H1 (cell line): ENCODE measurements at regions not wholly inside any gene's neighbourhood (a gene's known extent, or its start where the extent isn't known, plus 50 kb on each side); places are given as distances from the start of the nearest gene placed in this dataset.

Experiments used
- CTCF ChIA-PET: fragments of 300-600 bp; sonication (Branson Sonifier 250); formaldehyde crosslinking; loops from one replicate; lab custom pipeline; 2021; ENCODE audit not compliant: partially characterized antibody; lab: Charles Lee
- POLR2A ChIA-PET: fragments of 300-600 bp; sonication (Branson Sonifier 250); formaldehyde crosslinking; loops from one replicate; lab custom pipeline; 2021; ENCODE audit warnings: inconsistent platforms; ENCODE audit not compliant: partially characterized antibody; lab: Charles Lee
- DNase-seq, 2 experiments: peaks; one replicate each; pipeline versions ENCODE4 v3.0.0 to v3.0.0-alpha.2; 2010 to 2022; ENCODE audit warnings: low spot score in 2 of 2, low read depth in 1 of 2, mixed read lengths in 1 of 2
- FAIRE-seq: peaks from 2 replicates; lab custom pipeline; 2011; peaks lifted over from hg19 to GRCh38; lab: Jason Lieb, UNC
- H2AFZ ChIP-seq: 2 replicates; pipeline ENCODE4 v1.8.1; 2012; ENCODE audit warnings: low read length, inconsistent platforms
- H2AK5ac ChIP-seq: 2 replicates; pipeline ENCODE4 v1.6.1; 2013; ENCODE audit warnings: low read depth, low read length
- H2BK120ac ChIP-seq: replicated peaks from 2 replicates; pipeline ENCODE3; 2013; ENCODE audit warnings: low read depth, low read length, inconsistent platforms
- H2BK12ac ChIP-seq: 2 replicates; pipeline ENCODE4 v1.6.1; 2013; ENCODE audit warnings: low read depth, low read length
- H2BK15ac ChIP-seq: 2 replicates; pipeline ENCODE4 v1.6.1; 2013; ENCODE audit warnings: low read length
- H2BK20ac ChIP-seq: 2 replicates; pipeline ENCODE4 v1.6.1; 2013; ENCODE audit warnings: low read length
- H2BK5ac ChIP-seq: 2 replicates; pipeline ENCODE4 v1.6.1; 2013; ENCODE audit warnings: low read depth, low read length
- H3K14ac ChIP-seq: 2 replicates; pipeline ENCODE4 v1.6.1; 2013; ENCODE audit warnings: inconsistent platforms; ENCODE audit not compliant: insufficient read length
- H3K18ac ChIP-seq: 2 replicates; pipeline ENCODE4 v1.6.1; 2013; ENCODE audit warnings: low read length; ENCODE audit errors: extremely low read depth
- H3K23ac ChIP-seq: 2 replicates; pipeline ENCODE4 v1.6.1; 2013; ENCODE audit warnings: inconsistent platforms; ENCODE audit not compliant: insufficient read length
- H3K23me2 ChIP-seq: 2 replicates; pipeline ENCODE4 v1.6.1; 2013; ENCODE audit warnings: low read depth, low read length
- H3K27ac ChIP-seq: 2 replicates; pipeline ENCODE4 v1.6.1; 2011; ENCODE audit warnings: low read depth, low read length, inconsistent platforms
- H3K27me3 ChIP-seq, 4 experiments: replicated peaks in 1 of 4; 1 replicate in 1 of 4; 2 replicates in 3 of 4; pipeline versions ENCODE4 v1.6.1 to v1.8.1; 2011 to 2013; ENCODE audit warnings: low read length in 3 of 4, mild to moderate bottlenecking in 3 of 4, inconsistent platforms in 2 of 4, mixed read lengths in 2 of 4, moderate library complexity in 1 of 4; ENCODE audit not compliant: control insufficient read depth in 3 of 4, insufficient read depth in 3 of 4; ENCODE audit errors: extremely low read depth in 1 of 4
- H3K36me3 ChIP-seq, 4 experiments: 2 replicates each; pipeline versions ENCODE4 v1.6.1 to v1.8.1; 2011 to 2013; ENCODE audit warnings: mild to moderate bottlenecking in 4 of 4, low read length in 3 of 4, moderate library complexity in 2 of 4, control low read depth in 1 of 4, inconsistent platforms in 1 of 4; ENCODE audit not compliant: insufficient read depth in 4 of 4, control insufficient read depth in 2 of 4
- H3K4ac ChIP-seq: replicated peaks from 2 replicates; pipeline ENCODE3; 2013; ENCODE audit warnings: low read length, low read depth, mixed read lengths, inconsistent platforms; ENCODE audit not compliant: insufficient read length
- H3K4me1 ChIP-seq, 4 experiments: replicated peaks in 1 of 4; 1 replicate in 1 of 4; 2 replicates in 3 of 4; pipeline versions ENCODE4 v1.6.1 to v1.8.1; 2011 to 2013; ENCODE audit warnings: low read length in 3 of 4, inconsistent platforms in 2 of 4, mixed read lengths in 1 of 4; ENCODE audit not compliant: insufficient read depth in 4 of 4, control insufficient read depth in 3 of 4
- H3K4me2 ChIP-seq, 2 experiments: 2 replicates each; pipeline versions ENCODE4 v1.6.1 to v1.8.1; 2011 to 2013; ENCODE audit warnings: low read depth in 2 of 2, low read length in 2 of 2, control low read depth in 1 of 2, inconsistent platforms in 1 of 2, mild to moderate bottlenecking in 1 of 2; ENCODE audit not compliant: insufficient read depth in 1 of 2
- H3K4me3 ChIP-seq, 4 experiments: fragments of 200-600, 300-600 bp in 1 of 4; sonication (generic), shearing (Covaris generic), sonication (Bioruptor Twin) in 1 of 4; 2 replicates each; pipeline versions ENCODE4 v1.5.1 to v1.8.1; 2011 to 2016; ENCODE audit warnings: low read length in 4 of 4, low read depth in 3 of 4, control low read depth in 2 of 4, inconsistent platforms in 2 of 4, mild to moderate bottlenecking in 2 of 4, mixed read lengths in 1 of 4, moderate library complexity in 1 of 4; ENCODE audit not compliant: insufficient read depth in 2 of 4; ENCODE audit errors: extremely low read depth in 1 of 4
- H3K56ac ChIP-seq: replicated peaks from 2 replicates; pipeline ENCODE3; 2013; ENCODE audit warnings: low read depth, mild to moderate bottlenecking, mixed read lengths, low read length, inconsistent platforms; ENCODE audit not compliant: insufficient read length
- H3K79me1 ChIP-seq: 2 replicates; pipeline ENCODE4 v1.6.1; 2013; ENCODE audit warnings: low read depth, low read length, control low read depth
- H3K79me2 ChIP-seq, 2 experiments: 2 replicates each; pipeline versions ENCODE4 v1.6.1 to v1.8.1; 2012 to 2013; ENCODE audit warnings: low read length in 2 of 2, mild to moderate bottlenecking in 2 of 2, inconsistent platforms in 1 of 2; ENCODE audit not compliant: insufficient read depth in 2 of 2, control insufficient read depth in 1 of 2
- H3K9ac ChIP-seq, 4 experiments: replicated peaks in 1 of 4; 1 replicate in 1 of 4; 2 replicates in 3 of 4; pipeline versions ENCODE4 v1.6.1 to v1.8.1; 2011 to 2013; ENCODE audit warnings: low read depth in 3 of 4, low read length in 3 of 4, control low read depth in 2 of 4, mild to moderate bottlenecking in 2 of 4, moderate library complexity in 2 of 4, inconsistent platforms in 1 of 4; ENCODE audit errors: extremely low read depth in 1 of 4
- H3K9me3 ChIP-seq, 2 experiments: 2 replicates each; pipeline versions ENCODE4 v1.6.1 to v1.8.1; 2012 to 2013; ENCODE audit warnings: mild to moderate bottlenecking in 2 of 2, moderate library complexity in 2 of 2, control low read depth in 1 of 2, inconsistent platforms in 1 of 2, low read depth in 1 of 2, low read length in 1 of 2, mixed read lengths in 1 of 2; ENCODE audit not compliant: insufficient read depth in 2 of 2
- H4K20me1 ChIP-seq, 2 experiments: replicated peaks in 1 of 2; 2 replicates each; pipeline versions ENCODE3 to v1.8.1; 2011 to 2013; ENCODE audit warnings: inconsistent platforms in 2 of 2, low read length in 2 of 2, mild to moderate bottlenecking in 1 of 2; ENCODE audit not compliant: insufficient read depth in 2 of 2, control insufficient read depth in 1 of 2
- H4K5ac ChIP-seq: 2 replicates; pipeline ENCODE4 v1.6.1; 2013; ENCODE audit warnings: low read length, low read depth, mixed read lengths, inconsistent platforms; ENCODE audit not compliant: insufficient read length
- H4K8ac ChIP-seq: 2 replicates; pipeline ENCODE4 v1.8.0; 2013; ENCODE audit warnings: mild to moderate bottlenecking, moderate library complexity, low read length, inconsistent platforms; ENCODE audit not compliant: insufficient read depth; ENCODE audit errors: extremely low read depth
- H4K91ac ChIP-seq: replicated peaks from 2 replicates; pipeline ENCODE3; 2013; ENCODE audit warnings: low read length, mixed read lengths, inconsistent platforms; ENCODE audit not compliant: insufficient read length
- CHD1 ChIP-seq: IDR thresholded peaks from 2 replicates; pipeline ENCODE4 v1.6.1; 2012; ENCODE audit warnings: low read depth, low read length, improper control_type of control experiment
- KDM1A ChIP-seq: fragments of 200-600, 300-600 bp; sonication (generic); IDR thresholded peaks from 2 replicates; pipeline ENCODE4 v1.7.1; 2016; ENCODE audit warnings: mild to moderate bottlenecking, low read length, borderline replicate concordance
- SIX5 ChIP-seq: IDR thresholded peaks from 2 replicates; pipeline ENCODE4 v1.6.1; 2011; ENCODE audit warnings: mild to moderate bottlenecking, low read depth, low read length
- SP4 ChIP-seq: IDR thresholded peaks from 2 replicates; pipeline ENCODE4 v1.6.1; 2012; ENCODE audit warnings: low read length, inconsistent platforms
- WGBS, 2 experiments: shearing (Covaris generic) in 1 of 2; methylation state at CpG; one replicate each; pipeline versions ENCODE4 v1.1.6 to v1.1.7; 2013 to 2015; ENCODE audit warnings: low lambda C conversion rate in 2 of 2, mixed read lengths in 2 of 2, inconsistent platforms in 1 of 2, low coverage in 1 of 2, missing lambda C conversion rate in 1 of 2; ENCODE audit not compliant: insufficient replicate concordance in 2 of 2, insufficient coverage in 1 of 2, insufficient read length in 1 of 2; ENCODE audit errors: extremely low coverage in 1 of 2, missing lambda C conversion rate in 1 of 2; 5-methylcytosine and 5-hydroxymethylcytosine counted together

- H4K91ac ChIP-seq: no peak overlapping the region
- no peak overlapping the region for H3K9ac ChIP-seq
- 97% methylated on average over 3 of the region's 3 CpGs; no CpG with 5 or more reads in 1 of the 2 experiments for WGBS, 2 experiments
- no peak overlapping the region for H2BK20ac ChIP-seq
- no peak overlapping the region for H2BK5ac ChIP-seq
- no peak for TF ChIP-seq CHD1
- TF ChIP-seq SIX5: no peak
- TF ChIP-seq KDM1A: no peak
- TF ChIP-seq SP4: no peak
- no peak overlapping the region for H2AK5ac ChIP-seq
- H4K20me1 ChIP-seq: no peaks in the 10 kb centered on the region
- H3K23me2 ChIP-seq: no peaks in the 10 kb centered on the region
- no peak for FAIRE-seq
- H2AFZ ChIP-seq: 0 out of 2 replicates have a peak overlapping the region, but pooled peaks have one; percentile 7
- H3K27me3 ChIP-seq: no peaks in the 10 kb centered on the region
- no peak overlapping the region for H3K18ac ChIP-seq
- H4K8ac ChIP-seq: no peak overlapping the region
- H3K79me1 ChIP-seq: no peaks in the 10 kb centered on the region
- no peak overlapping the region for H3K14ac ChIP-seq
- H3K4me1 ChIP-seq: no peaks in the 10 kb centered on the region
- H3K27ac ChIP-seq: no peak overlapping the region
- no peak overlapping the region for H3K4ac ChIP-seq
- no peaks in the 10 kb centered on the region for H3K9me3 ChIP-seq
- H4K5ac ChIP-seq: no peak overlapping the region
- no peak overlapping the region for H3K4me2 ChIP-seq
- H3K36me3 ChIP-seq: no peaks in the 10 kb centered on the region
- H2BK12ac ChIP-seq: no peak overlapping the region
- H3K56ac ChIP-seq: no peak overlapping the region
- no peak overlapping the region for H2BK120ac ChIP-seq
- H2BK15ac ChIP-seq: no peak overlapping the region
- H3K79me2 ChIP-seq: no peaks in the 10 kb centered on the region
- CTCF ChIA-PET: interaction anchor here (1.0 kb wide), 1 partner anchor 316 kb away, joined by 3 read pairs; no protein-coding TSS in a partner anchor
- DNase-seq: no peak
- no peak overlapping the region for H3K23ac ChIP-seq
- H3K4me3 ChIP-seq: no peak overlapping the region
- POLR2A ChIA-PET: no interaction called here
Measured at GRCh38 chr3:101065962-101066361, 72.7 kb upstream of the ABI3BP start.
